ENCODE measurements at regions not wholly inside any gene's neighbourhood (a gene's known extent, or its start where the extent isn't known, plus 50 kb on each side); places are given as distances from the start of the nearest gene placed in this dataset.

- no peak for TF ChIP-seq CTCF (conservative IDR thresholded peaks at IDR 0.05)
These were observed 167.3 kb upstream of the RORA start for GRCh38 chr15:61396235-61396919.

GRCh38 chr15:61393949-61394348 lies 164.8 kb upstream of the RORA start:
- H3K4me1 Mint-ChIP-seq: no peaks in the 10 kb centered on the region
- no peak for TF ChIP-seq CTCF (conservative IDR thresholded peaks at IDR 0.05)

More at GRCh38 chr15:61396235-61396919, 167.3 kb upstream of the RORA start:
- no peaks in the 10 kb centered on the region for H3K9me3 Mint-ChIP-seq
- DNase-seq (ENCODE audit: low read depth, low spot score): no peak
- H3K27me3 Mint-ChIP-seq (ENCODE audit: low read depth): no peaks in the 10 kb centered on the region
- no peaks in the 10 kb centered on the region for H3K36me3 Mint-ChIP-seq (ENCODE audit: low read depth)
- no peak overlapping the region for H3K27ac Mint-ChIP-seq (ENCODE audit: unreplicated experiment)
- no peak overlapping the region for H3K4me3 Mint-ChIP-seq
- no peaks in the 10 kb centered on the region for H3K4me1 Mint-ChIP-seq

GRCh38 chr15:61393524-61393923 lies 164.4 kb upstream of the RORA start:
- no peaks in the 10 kb centered on the region for H3K4me1 Mint-ChIP-seq
- no peaks in the 10 kb centered on the region for H3K9me3 Mint-ChIP-seq
- no peak overlapping the region for H3K27ac Mint-ChIP-seq (ENCODE audit: unreplicated experiment)
- TF ChIP-seq CTCF (conservative IDR thresholded peaks at IDR 0.05): no peak
- H3K4me3 Mint-ChIP-seq: no peak overlapping the region
- H3K36me3 Mint-ChIP-seq (ENCODE audit: low read depth): no peaks in the 10 kb centered on the region
- H3K27me3 Mint-ChIP-seq (ENCODE audit: low read depth): no peaks in the 10 kb centered on the region
- no peak for DNase-seq (ENCODE audit: low read depth, low spot score)

More at GRCh38 chr15:61393949-61394348, 164.8 kb upstream of the RORA start:
- Mint-ChIP-seq H3K27ac (ENCODE audit: unreplicated experiment) (no peak overlapping the region), H3K36me3 (ENCODE audit: low read depth) (no peaks in the 10 kb centered on the region), H3K4me3 (no peak overlapping the region), H3K9me3 (no peaks in the 10 kb centered on the region), H3K27me3 (ENCODE audit: low read depth) (no peaks in the 10 kb centered on the region)
- no peak for DNase-seq (ENCODE audit: low read depth, low spot score)

DNA sequence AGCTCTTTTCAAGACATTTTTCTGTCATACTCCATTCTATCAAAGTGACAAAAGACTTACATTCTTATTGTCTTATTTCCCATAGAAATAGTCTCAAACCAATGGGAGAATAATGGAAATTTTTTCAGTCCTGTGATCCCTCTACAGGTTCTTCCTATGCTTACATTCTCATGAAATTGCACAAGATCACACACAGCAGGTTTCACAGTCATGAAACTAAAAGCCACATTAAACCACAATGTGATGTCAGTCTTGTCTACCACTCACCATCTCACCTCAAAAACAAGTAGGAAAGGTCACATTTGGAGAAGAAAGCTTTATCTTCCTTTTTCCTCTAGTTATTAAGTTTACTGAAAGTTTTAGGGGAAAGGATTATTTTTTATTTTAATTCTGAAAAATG lies 161.0 kb upstream of the RORA start:
- H3K4me1 Mint-ChIP-seq: no peaks in the 10 kb centered on the region
- H3K27me3 Mint-ChIP-seq (ENCODE audit: low read depth): no peaks in the 10 kb centered on the region
- no peak for DNase-seq (ENCODE audit: low read depth, low spot score)
- no peaks in the 10 kb centered on the region for H3K36me3 Mint-ChIP-seq (ENCODE audit: low read depth)
- H3K9me3 Mint-ChIP-seq: peaks cover 5% of the 10 kb centered on the region
- no peak overlapping the region for H3K4me3 Mint-ChIP-seq
- no peak overlapping the region for H3K27ac Mint-ChIP-seq (ENCODE audit: unreplicated experiment)
- TF ChIP-seq CTCF (conservative IDR thresholded peaks at IDR 0.05): no peak

GRCh38 chr15:61389334-61390028 lies 160.4 kb upstream of the RORA start:
- DNase-seq (ENCODE audit: low read depth, low spot score): no peak
- Mint-ChIP-seq H3K4me1 (no peaks in the 10 kb centered on the region), H3K36me3 (ENCODE audit: low read depth) (no peaks in the 10 kb centered on the region), H3K4me3 (no peak overlapping the region), H3K27me3 (ENCODE audit: low read depth) (no peaks in the 10 kb centered on the region), H3K9me3 (peaks cover 8% of the 10 kb centered on the region), H3K27ac (ENCODE audit: unreplicated experiment) (no peak overlapping the region)
- TF ChIP-seq CTCF (conservative IDR thresholded peaks at IDR 0.05): no peak
